Stimulated activated CD4-positive, alpha-beta T cell treated with anti-CD3 and anti-CD28 coated beads, TNF-alpha, amount 100 ng/mL, for 4 hours (primary cell): ENCODE measurements at regions not wholly inside any gene's neighbourhood (a gene's known extent, or its start where the extent isn't known, plus 50 kb on each side); places are given as distances from the start of the nearest gene placed in this dataset.
A peak's percentile ranks its signal among the peaks of the same experiment; 100 is the strongest.
"Not testable (repeated sequence)": the region's sequence is repeated elsewhere in the genome, so short reads cannot be mapped to it uniquely, and the experiment has no call there.

Experiments
- DNase-seq, 3 experiments: peaks; one replicate each; pipeline ENCODE4 v3.0.0-alpha.2; 2020; ENCODE audit warnings: low read depth in 3 of 3

DNA sequence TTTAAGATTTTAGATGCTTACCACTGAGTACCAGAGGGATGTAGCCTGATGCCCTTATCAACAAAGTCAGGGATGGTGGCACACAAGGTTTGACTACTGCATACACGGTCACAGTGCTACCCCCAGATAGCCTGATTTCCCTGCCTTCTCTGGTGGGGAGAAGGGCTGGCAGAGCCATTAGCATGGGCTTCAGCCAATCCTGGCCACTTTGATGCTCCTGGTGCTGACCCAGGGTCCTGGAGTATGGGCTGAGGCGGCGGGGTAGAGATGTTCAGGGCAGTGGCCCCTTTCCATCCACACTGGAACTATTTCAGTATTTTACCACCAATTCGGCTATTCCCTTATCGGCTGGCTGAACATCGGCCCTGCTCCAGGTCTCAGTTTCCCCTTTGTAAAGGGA lies 83.2 kb downstream of the POTEB3 start:
- not testable (repeated sequence) for DNase-seq

DNA sequence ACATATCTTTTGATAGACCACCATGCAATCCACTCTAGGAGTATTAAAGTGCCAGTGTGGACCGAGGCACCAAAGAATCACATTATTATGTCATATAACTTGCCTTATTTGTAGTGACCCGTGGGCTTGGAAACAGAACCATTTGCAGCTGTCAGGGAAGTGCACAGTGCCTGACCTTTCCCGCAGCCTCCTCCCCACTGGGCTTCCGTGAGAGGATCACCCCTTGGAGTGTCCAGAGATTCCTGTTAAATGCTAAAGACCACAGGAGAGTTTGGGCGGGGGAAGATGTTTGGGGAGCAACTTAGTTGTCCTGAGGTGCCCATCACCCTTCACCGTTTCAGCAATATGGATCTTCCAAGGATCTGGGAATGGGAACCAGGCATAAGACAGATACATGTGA lies 84.4 kb downstream of the POTEB3 start:
- not testable (repeated sequence) for DNase-seq

- not testable (repeated sequence) for DNase-seq
Observed at GRCh38 chr15:21354597-21354996, 85.7 kb downstream of the POTEB3 start.

- DNase-seq = not testable (repeated sequence)
Observed at GRCh38 chr15:21352670-21353318, 87.5 kb downstream of the POTEB3 start.

- not testable (repeated sequence) for DNase-seq
Observed at GRCh38 chr15:21344960-21345359, 95.3 kb downstream of the POTEB3 start.

GRCh38 chr15:21344500-21344899 lies 95.8 kb downstream of the POTEB3 start:
- not testable (repeated sequence) for DNase-seq

DNA sequence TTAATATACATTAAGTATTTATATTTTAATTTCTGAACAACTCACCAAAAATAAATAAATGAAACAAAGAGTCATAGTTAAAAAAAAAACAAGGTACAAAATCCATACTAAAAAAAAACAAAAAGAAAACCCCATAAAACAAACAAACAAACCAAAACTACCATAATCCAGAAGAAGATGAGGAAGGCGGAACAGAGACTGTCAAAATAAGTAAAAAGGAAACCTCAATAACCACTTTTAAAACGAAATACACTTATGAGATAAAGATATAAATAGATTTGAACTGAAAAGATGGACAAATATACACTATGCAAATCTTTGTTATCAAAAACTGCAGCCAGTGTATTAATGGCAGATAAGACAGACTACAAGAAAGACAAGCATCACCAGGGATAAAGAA lies 103.3 kb downstream of the POTEB3 start:
- not testable (repeated sequence) for DNase-seq

DNA sequence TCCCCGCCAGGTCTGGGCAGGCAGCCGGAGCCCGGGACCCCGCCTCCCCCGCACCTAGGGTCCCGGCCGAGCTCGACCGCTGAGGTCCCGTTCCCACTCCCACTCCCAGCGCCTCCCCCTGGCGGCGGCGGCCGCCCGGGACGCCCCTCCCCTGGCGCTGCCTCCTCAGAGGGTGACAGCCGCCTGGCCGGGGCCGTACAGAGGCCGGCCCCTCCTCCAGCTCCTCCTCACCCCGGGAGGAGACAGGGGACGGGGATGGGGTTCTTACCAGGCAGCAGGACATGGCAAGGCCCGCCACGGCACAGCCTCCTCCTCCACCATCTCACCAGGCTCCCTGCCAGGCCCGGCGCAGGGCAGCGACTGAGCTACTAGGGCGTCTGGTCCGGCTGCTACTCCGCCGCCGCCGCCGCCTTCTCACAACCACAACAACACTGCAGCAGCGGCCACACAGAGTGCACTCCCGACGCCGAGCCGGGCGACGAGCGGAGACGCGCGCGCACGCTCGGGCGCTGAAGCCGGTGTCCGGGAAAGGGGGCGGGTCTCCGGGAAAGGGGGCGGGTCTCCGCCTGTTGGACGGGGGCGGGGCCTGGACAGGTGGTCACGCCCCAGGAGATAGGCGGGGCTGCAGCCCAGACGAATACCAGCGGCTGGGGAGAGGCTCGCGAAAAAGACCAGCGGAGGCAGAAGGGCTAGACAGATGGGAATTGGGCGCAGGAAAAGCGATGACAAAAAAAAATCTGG lies 115.4 kb downstream of the POTEB3 start:
- peak in 2 of 3 experiments; percentile 23 to 36 for DNase-seq

- DNase-seq = not testable (repeated sequence)
Observed at GRCh38 chr15:21284353-21284752, 155.9 kb downstream of the POTEB3 start.

GRCh38 chr15:21283210-21283609 lies 157.1 kb downstream of the POTEB3 start:
- not testable (repeated sequence) for DNase-seq

- not testable (repeated sequence) for DNase-seq
Observed at GRCh38 chr15:21280272-21280671, 160.0 kb downstream of the POTEB3 start.

DNA sequence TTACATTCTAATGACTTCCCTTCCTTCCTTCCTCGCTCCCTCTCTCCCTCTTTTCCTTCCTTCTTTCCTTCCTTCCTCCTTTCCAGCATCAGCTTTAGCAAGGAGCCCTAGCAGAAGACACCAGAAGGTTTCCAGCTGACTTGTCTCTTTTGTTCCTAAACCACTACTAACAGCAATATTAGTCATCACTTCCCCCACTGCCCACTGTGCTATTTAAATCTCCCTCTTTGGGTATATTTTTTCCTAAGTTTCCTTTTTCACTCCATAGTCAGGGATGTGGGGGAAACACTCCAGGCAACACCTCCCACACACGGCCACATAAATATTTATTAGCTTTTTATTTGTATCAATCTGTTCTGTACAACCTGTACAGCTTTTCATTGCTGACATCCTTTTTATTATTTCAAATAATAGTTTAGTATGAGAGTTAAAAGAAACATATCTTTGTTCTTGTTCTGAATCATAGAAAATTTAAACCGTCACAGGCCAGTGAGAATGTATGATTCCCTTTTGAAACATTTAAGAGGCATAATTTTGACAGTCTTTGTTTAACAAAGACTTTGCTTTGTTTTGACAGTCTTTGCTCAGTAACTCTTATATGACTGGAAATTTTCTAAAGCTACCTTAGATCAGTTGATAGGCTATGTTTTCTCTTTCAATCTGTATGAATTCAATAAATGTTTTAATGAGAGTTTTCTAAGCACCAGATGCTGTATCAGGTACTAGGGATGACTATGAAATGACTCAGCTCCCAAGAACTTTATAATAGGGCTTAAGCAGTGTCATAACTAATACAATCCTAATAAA lies 167.9 kb downstream of the POTEB3 start:
- DNase-seq = not testable (repeated sequence)

DNA sequence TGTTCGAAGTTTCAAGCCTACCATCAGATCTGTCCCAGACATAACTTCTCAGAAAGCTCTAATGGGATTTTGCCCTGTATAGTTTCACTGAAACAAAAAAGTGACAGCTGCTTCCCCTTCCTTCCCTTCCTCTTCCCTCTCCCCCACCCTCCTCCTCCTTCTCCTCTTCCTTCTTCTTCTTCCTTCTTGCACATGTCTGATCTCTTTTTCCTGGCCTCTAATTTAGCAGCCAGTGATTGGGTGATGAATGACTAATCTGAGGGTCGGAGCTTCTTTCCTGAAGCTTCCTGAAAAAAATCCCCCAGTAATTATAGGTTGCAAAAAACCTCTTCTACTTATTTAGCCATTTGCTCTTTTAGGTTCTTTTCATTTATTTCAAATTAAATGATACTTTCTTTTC lies 168.7 kb downstream of the POTEB3 start:
- DNase-seq = no peak

GRCh38 chr15:21270474-21270873 lies 169.8 kb downstream of the POTEB3 start:
- DNase-seq = no peak

GRCh38 chr15:21269673-21270072 lies 170.6 kb downstream of the POTEB3 start:
- DNase-seq = not testable (repeated sequence)

GRCh38 chr15:21269121-21269520 lies 171.2 kb downstream of the POTEB3 start:
- DNase-seq = no peak

DNA sequence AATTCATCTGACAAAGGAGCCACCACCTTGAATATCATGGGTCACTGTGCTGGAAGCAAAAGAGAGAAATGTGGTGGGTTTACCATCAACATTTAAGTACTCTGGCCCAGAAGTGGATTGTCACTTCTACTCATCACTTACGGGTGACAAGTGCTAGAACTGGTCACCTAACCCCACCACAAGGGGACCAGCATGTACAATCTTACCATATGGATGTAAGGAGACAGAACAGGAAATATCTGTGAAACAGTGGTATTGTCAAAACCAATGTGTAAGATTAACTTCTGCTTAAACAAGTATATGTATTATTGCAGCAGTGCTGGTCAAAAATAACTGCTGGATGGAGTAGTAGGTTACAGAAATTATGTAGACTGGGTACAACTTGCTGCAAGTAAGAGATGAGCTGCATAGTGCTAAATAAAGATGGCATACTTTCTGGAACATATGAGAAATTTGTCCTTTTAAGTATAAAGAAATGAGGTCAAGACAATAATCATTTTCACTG lies 171.8 kb downstream of the POTEB3 start:
- DNase-seq = no peak

- DNase-seq = no peak
Observed at GRCh38 chr15:21267671-21268395, 172.5 kb downstream of the POTEB3 start.

DNA sequence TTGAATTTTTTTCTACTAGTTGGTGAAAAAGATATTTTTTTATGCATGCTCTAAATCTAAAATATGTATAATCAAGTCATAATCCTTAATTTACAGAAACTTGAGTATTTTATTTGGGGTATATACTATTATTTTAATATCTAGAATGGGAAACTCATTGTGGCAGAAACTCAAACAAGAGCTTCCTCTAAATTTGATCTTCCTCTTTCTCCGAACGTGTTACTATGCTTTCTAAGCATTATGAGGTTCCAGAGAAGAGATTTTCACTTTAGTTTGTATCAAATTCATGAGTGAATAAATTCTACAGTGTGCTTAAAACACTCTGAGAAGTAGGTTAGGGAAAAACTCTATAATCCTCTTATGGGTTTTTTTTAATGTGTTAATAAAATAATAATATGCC lies 173.1 kb downstream of the POTEB3 start:
- no peak for DNase-seq

GRCh38 chr15:21265628-21266027 lies 174.7 kb downstream of the POTEB3 start:
- DNase-seq = not testable (repeated sequence)

- DNase-seq = no peak
Observed at GRCh38 chr15:21262851-21263425, 177.4 kb downstream of the POTEB3 start.
